HepG2 (cell line): ENCODE measurements at regions not wholly inside any gene's neighbourhood (a gene's known extent, or its start where the extent isn't known, plus 50 kb on each side); places are given as distances from the start of the nearest gene placed in this dataset.
A peak's percentile ranks its signal among the peaks of the same experiment; 100 is the strongest.

Experiments
- ARHGAP35 ChIP-seq: sonication (generic); formaldehyde crosslinking; IDR thresholded peaks from 2 replicates; pipeline ENCODE4 v1.9.0; 2022; ENCODE audit warnings: mild to moderate bottlenecking, inconsistent platforms, moderate library complexity, missing genetic modification reagents, borderline replicate concordance
- FOXJ3 ChIP-seq: sonication (generic); formaldehyde crosslinking; IDR thresholded peaks from 2 replicates; pipeline ENCODE4 v1.4.0; 2020; ENCODE audit warnings: missing genetic modification reagents, mild to moderate bottlenecking, borderline replicate concordance
- HMGA1 ChIP-seq: sonication (generic); formaldehyde crosslinking; conservative IDR thresholded peaks from 2 replicates; pipeline ENCODE4 v1.4.0; 2020; ENCODE audit warnings: missing genetic modification reagents
- ISX ChIP-seq: sonication (generic); formaldehyde crosslinking; conservative IDR thresholded peaks from 2 replicates; pipeline ENCODE4 v1.5.0; 2020; ENCODE audit warnings: missing genetic modification reagents
- MEIS2 ChIP-seq: sonication (generic); formaldehyde crosslinking; IDR thresholded peaks from 2 replicates; pipeline ENCODE4 v1.9.0; 2021; ENCODE audit warnings: mild to moderate bottlenecking, missing genetic modification reagents
- RARA ChIP-seq: IDR thresholded peaks from 2 replicates; pipeline ENCODE4 v1.6.1; 2016; ENCODE audit warnings: missing genetic modification reagents, missing compliant biosample characterization
- RBM22 ChIP-seq: fragments of 200-400 bp; formaldehyde crosslinking; optimal IDR thresholded peaks from 2 replicates; pipeline ENCODE3; 2017; ENCODE audit warnings: mild to moderate bottlenecking, low read length, moderate library complexity
- SETDB1 ChIP-seq: sonication (generic); formaldehyde crosslinking; IDR thresholded peaks from 2 replicates; pipeline ENCODE4 v1.5.1; 2020; ENCODE audit warnings: missing genetic modification reagents, mild to moderate bottlenecking, borderline replicate concordance
- XBP1 ChIP-seq: sonication (generic); formaldehyde crosslinking; IDR thresholded peaks from 2 replicates; pipeline ENCODE4 v1.5.0; 2020; ENCODE audit warnings: missing genetic modification reagents
- ZNF414 ChIP-seq: sonication (generic); formaldehyde crosslinking; IDR thresholded peaks from 2 replicates; pipeline ENCODE4 v1.5.0; 2020; ENCODE audit warnings: missing genetic modification reagents
- ZNF646 ChIP-seq: sonication (generic); formaldehyde crosslinking; IDR thresholded peaks from 2 replicates; pipeline ENCODE4 v1.9.0; 2021; ENCODE audit warnings: mild to moderate bottlenecking, missing genetic modification reagents
- ZNF672 ChIP-seq: sonication (generic); formaldehyde crosslinking; IDR thresholded peaks from 2 replicates; pipeline ENCODE4 v1.8.1; 2022; ENCODE audit warnings: missing genetic modification reagents
- ZNF766 ChIP-seq: sonication (generic); formaldehyde crosslinking; IDR thresholded peaks from 2 replicates; pipeline ENCODE4 v1.5.0; 2020; ENCODE audit warnings: missing genetic modification reagents, borderline replicate concordance
- TF ChIP-seq, protein P1 (sequence below): sonication (generic); formaldehyde crosslinking; IDR thresholded peaks from 2 replicates; pipeline ENCODE4 v1.4.0; 2020; ENCODE audit warnings: mild to moderate bottlenecking, missing genetic modification reagents
- TF ChIP-seq, protein P2 (sequence below): sonication (generic); formaldehyde crosslinking; IDR thresholded peaks from 2 replicates; pipeline ENCODE4 v1.5.1; 2020; ENCODE audit warnings: mild to moderate bottlenecking, missing genetic modification reagents, moderate library complexity
- TF ChIP-seq, protein P3 (sequence below): IDR thresholded peaks from 2 replicates; pipeline ENCODE4 v1.6.1; 2016; ENCODE audit warnings: missing genetic modification reagents, missing compliant biosample characterization
- TF ChIP-seq, protein P4 (sequence below): fragments of 450-650 bp; IDR thresholded peaks from 2 replicates; pipeline ENCODE4 v1.6.1; 2016

- TF ChIP-seq, protein P1, sequence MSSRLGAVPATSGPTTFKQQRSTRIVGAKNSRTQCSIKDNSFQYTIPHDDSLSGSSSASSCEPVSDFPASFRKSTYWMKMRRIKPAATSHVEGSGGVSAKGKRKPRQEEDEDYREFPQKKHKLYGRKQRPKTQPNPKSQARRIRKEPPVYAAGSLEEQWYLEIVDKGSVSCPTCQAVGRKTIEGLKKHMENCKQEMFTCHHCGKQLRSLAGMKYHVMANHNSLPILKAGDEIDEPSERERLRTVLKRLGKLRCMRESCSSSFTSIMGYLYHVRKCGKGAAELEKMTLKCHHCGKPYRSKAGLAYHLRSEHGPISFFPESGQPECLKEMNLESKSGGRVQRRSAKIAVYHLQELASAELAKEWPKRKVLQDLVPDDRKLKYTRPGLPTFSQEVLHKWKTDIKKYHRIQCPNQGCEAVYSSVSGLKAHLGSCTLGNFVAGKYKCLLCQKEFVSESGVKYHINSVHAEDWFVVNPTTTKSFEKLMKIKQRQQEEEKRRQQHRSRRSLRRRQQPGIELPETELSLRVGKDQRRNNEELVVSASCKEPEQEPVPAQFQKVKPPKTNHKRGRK (CRISPR knock-in tag): no peak
- TF ChIP-seq, protein P2, sequence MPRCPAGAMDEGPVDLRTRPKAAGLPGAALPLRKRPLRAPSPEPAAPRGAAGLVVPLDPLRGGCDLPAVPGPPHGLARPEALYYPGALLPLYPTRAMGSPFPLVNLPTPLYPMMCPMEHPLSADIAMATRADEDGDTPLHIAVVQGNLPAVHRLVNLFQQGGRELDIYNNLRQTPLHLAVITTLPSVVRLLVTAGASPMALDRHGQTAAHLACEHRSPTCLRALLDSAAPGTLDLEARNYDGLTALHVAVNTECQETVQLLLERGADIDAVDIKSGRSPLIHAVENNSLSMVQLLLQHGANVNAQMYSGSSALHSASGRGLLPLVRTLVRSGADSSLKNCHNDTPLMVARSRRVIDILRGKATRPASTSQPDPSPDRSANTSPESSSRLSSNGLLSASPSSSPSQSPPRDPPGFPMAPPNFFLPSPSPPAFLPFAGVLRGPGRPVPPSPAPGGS (CRISPR knock-in tag): no peak
- TF ChIP-seq RARA (peak; percentile 22; the same call in 1 of the 2 replicates), RBM22 (peak; percentile 96), ZNF672 (CRISPR knock-in tag) (no peak), MEIS2 (no peak), XBP1 (no peak), FOXJ3 (CRISPR knock-in tag) (no peak), ZNF766 (CRISPR knock-in tag) (no peak), ISX (CRISPR knock-in tag) (no peak), ARHGAP35 (CRISPR knock-in tag) (no peak), ZNF646 (peak; percentile 64; the same call in 1 of the 2 replicates), ZNF414 (no peak), SETDB1 (CRISPR knock-in tag) (no peak), HMGA1 (CRISPR knock-in tag) (no peak)
- TF ChIP-seq, protein P3, sequence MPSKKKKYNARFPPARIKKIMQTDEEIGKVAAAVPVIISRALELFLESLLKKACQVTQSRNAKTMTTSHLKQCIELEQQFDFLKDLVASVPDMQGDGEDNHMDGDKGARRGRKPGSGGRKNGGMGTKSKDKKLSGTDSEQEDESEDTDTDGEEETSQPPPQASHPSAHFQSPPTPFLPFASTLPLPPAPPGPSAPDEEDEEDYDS (CRISPR knock-in tag): no peak; the same call in 1 of the 2 replicates
- TF ChIP-seq, protein P4, sequence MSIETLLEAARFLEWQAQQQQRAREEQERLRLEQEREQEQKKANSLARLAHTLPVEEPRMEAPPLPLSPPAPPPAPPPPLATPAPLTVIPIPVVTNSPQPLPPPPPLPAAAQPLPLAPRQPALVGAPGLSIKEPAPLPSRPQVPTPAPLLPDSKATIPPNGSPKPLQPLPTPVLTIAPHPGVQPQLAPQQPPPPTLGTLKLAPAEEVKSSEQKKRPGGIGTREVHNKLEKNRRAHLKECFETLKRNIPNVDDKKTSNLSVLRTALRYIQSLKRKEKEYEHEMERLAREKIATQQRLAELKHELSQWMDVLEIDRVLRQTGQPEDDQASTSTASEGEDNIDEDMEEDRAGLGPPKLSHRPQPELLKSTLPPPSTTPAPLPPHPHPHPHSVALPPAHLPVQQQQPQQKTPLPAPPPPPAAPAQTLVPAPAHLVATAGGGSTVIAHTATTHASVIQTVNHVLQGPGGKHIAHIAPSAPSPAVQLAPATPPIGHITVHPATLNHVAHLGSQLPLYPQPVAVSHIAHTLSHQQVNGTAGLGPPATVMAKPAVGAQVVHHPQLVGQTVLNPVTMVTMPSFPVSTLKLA: no peak
Observed at GRCh38 chr7:130918129-130919052, 184.4 kb upstream of the KLF14 start (continued).
